OCI-LY7 (cell line): ENCODE measurements at regions not wholly inside any gene's neighbourhood (a gene's known extent, or its start where the extent isn't known, plus 50 kb on each side); places are given as distances from the start of the nearest gene placed in this dataset.

Experiments
- EZH2phosphoT487 ChIP-seq: fragments of 200-600 bp; sonication (generic); IDR thresholded peaks from 2 replicates; pipeline ENCODE4 v1.6.1; 2018; ENCODE audit warnings: low read depth, borderline replicate concordance, mild to moderate bottlenecking, mixed run types, antibody characterized with exemption, low read length, moderate library complexity, mixed read lengths
- TF ChIP-seq, protein P1 (sequence below): fragments of 200-600 bp; sonication (generic); conservative IDR thresholded peaks from 2 replicates; pipeline ENCODE4 v1.5.1; 2014; ENCODE audit warnings: mild to moderate bottlenecking, antibody characterized with exemption, low read length, moderate library complexity, mixed read lengths

DNA sequence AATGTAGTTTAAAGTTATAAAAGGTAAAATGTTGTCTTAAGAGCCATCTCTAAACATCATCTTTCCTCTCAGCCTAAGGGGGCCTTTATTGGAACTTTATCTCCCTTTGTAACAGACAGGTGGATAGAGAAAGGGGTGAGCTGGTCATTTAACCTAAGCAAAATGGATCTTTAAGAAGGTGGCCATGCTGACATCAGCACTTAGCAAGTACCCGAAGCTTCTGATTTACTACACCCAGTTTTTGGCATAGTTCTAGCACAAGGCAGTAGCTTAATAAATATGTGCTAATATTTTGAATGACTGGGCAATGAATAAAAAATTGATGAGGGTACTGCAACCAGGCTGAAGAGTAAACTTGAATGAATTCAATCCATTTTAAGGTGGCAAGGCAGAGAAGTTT is 172.7 kb downstream of the GABRG1 start:
- TF ChIP-seq, protein P1, sequence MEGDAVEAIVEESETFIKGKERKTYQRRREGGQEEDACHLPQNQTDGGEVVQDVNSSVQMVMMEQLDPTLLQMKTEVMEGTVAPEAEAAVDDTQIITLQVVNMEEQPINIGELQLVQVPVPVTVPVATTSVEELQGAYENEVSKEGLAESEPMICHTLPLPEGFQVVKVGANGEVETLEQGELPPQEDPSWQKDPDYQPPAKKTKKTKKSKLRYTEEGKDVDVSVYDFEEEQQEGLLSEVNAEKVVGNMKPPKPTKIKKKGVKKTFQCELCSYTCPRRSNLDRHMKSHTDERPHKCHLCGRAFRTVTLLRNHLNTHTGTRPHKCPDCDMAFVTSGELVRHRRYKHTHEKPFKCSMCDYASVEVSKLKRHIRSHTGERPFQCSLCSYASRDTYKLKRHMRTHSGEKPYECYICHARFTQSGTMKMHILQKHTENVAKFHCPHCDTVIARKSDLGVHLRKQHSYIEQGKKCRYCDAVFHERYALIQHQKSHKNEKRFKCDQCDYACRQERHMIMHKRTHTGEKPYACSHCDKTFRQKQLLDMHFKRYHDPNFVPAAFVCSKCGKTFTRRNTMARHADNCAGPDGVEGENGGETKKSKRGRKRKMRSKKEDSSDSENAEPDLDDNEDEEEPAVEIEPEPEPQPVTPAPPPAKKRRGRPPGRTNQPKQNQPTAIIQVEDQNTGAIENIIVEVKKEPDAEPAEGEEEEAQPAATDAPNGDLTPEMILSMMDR, result no peak
- no peak for TF ChIP-seq EZH2phosphoT487
